HG03378 (cell line): ENCODE measurements at regions not wholly inside any gene's neighbourhood (a gene's known extent, or its start where the extent isn't known, plus 50 kb on each side); places are given as distances from the start of the nearest gene placed in this dataset.
"Not testable (repeated sequence)": the region's sequence is repeated elsewhere in the genome, so short reads cannot be mapped to it uniquely, and the experiment has no call there.

ENCODE experiments used
- ATAC-seq: cut with Tn5 transposase; IDR thresholded peaks from one replicate; pipeline ENCODE4 v1.9.1; 2021; ENCODE audit warnings: mild to moderate bottlenecking, moderate library complexity; ENCODE audit not compliant: unreplicated experiment

GRCh38 chr7:94303695-94304094 is 91.0 kb upstream of the COL1A2 start:
- ATAC-seq, result no peak

- ATAC-seq, result no peak
Measured at GRCh38 chr7:94304878-94305277, 89.8 kb upstream of the COL1A2 start.

GRCh38 chr7:94305836-94306235 is 88.9 kb upstream of the COL1A2 start:
- ATAC-seq, result no peak

DNA sequence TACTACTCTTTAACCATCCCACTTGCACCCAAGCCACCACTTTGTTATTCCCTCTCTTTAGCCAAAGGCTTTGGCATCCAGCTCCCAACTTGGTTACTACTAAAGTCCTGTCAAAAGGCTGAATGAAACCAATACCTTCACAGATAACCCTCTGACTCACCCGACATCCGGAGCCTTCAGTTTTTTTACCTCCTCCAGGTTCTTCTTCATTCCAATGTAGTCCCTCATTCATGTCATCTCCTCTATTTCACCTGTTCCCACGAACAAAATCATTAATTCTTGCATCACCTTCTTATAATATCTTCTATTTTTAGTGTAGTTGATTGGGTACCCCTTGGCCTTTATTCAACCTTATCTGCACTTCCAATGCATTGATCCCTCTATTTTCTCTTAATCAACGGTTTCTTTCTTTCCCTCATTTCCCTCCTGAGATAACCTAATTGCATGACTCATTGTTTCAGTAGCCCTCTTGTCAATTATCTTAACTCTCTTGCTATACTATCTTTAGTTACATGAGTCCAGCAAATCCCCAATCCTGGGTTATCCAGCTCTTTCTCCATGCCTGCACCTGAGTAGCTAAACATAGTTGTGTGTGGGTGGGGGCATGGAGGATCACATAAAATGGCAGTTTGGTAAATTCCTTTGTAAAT is 87.2 kb upstream of the COL1A2 start:
- ATAC-seq, result no peak

GRCh38 chr7:94311515-94311914 is 83.2 kb upstream of the COL1A2 start:
- no peak for ATAC-seq

DNA sequence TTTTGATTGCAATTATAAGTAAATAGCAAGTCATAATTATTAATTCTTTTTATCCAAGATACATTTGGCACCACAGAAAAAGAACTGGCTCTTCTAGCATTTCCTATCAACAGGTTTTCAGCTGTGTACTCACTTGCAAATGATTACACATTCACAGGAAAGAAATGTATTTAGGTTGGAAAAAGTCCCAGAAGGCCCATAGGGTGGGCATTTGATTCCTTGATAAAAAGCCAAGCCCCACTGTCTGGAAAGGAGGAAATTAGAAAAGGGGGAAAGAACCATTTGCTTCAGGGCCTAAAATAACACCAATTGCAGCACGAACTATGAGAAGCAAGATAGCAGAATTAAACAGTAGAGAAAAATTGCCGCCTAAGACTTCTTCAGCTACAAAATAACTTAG is 80.8 kb upstream of the COL1A2 start:
- no peak for ATAC-seq

- ATAC-seq, result no peak
Measured at GRCh38 chr7:94314413-94315410, 80.0 kb upstream of the COL1A2 start.

GRCh38 chr7:94321138-94321537 is 73.6 kb upstream of the COL1A2 start:
- ATAC-seq, result not testable (repeated sequence)

- no peak for ATAC-seq
Measured at GRCh38 chr7:94323844-94324243, 70.9 kb upstream of the COL1A2 start.

- ATAC-seq, result no peak
Measured at GRCh38 chr7:94324380-94325121, 70.1 kb upstream of the COL1A2 start.

DNA sequence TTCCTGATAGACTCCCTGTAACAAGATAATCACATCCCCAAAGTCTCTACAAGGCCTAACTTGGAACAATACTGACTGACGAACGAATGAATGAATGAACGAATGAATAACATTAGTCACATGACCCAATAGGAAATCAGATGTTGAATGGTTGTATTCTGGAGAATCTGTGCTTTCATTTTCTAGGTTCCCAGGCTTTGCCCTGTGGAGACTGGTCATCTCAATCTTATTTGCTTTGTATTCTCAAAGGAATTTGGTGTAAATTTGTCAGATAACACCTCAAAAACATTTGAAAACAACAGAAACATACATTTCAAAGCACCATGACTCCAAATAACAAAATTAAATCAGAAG is 69.6 kb upstream of the COL1A2 start:
- no peak for ATAC-seq

DNA sequence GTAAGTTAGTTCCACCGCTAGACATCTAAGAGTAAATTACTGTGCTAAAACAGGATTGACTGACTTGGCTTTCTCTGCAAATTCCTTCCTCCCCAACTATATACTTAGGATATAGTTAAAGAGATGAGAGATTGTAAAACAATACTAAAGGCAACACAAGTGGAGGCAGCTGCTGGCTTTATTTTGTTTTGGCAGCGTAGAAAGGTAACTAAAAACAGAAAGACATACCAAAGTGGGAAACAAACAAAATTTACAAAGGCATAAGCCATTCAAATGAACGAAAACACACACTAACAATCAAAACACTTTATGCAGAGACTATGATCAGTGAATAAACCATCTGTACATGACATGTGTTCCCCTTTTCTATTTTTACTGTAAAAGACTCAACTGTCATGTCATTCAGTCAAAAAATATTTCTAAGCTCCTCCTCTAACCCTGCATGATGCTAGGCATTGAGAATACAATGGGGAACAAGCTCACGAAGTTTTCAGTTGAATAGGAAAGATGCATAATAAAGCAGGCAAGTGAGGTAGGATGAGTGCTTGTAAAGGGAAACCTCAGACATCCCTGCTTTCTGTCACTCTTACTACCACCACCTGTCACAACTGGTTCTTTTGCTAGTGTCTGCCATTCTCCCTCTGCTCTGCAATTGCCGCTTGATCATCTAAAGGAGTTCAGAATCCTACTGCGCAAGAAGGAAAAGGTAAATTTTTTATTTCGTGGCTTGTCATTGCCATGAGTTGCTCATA is 64.2 kb upstream of the COL1A2 start:
- ATAC-seq, result no peak

DNA sequence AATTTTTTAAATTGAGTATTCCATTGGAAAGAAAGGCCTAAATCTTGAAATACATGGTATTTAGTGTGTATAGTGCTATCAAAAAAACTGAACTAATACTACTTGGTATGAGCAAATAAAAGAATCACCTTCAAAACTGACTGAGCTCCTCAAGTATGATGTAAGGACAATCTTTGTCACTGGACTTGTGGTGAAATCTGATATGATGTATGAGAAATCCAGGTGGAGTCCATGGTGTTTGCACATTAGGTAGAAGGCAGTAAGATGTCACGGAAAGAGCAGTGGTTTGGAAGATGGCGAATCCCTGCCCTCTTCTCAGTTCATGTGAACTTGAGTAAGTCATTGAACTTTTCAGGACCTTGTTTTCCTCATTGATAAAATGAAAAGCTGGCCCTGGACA is 62.1 kb upstream of the COL1A2 start:
- no peak for ATAC-seq

- ATAC-seq, result no peak
Measured at GRCh38 chr7:94333810-94334209, 60.9 kb upstream of the COL1A2 start.

DNA sequence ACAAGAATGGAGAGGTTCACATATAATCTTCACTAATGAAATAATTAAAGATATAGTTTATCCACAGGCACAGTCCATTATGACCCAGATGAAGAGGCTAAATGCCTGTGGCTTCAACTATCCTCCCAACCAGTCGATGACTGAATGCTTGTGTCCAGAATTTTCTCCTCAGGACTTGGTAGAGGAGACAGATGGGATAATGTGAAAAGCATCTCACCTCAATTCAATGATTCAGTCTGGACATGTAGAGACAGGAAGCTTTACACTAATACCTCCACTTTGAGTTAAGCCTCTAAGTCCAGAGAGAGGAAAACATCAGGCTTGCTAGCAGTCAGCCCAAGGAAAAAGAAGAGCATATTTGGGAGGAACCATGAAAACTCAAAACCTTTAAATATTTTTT is 59.1 kb upstream of the COL1A2 start:
- ATAC-seq, result no peak

DNA sequence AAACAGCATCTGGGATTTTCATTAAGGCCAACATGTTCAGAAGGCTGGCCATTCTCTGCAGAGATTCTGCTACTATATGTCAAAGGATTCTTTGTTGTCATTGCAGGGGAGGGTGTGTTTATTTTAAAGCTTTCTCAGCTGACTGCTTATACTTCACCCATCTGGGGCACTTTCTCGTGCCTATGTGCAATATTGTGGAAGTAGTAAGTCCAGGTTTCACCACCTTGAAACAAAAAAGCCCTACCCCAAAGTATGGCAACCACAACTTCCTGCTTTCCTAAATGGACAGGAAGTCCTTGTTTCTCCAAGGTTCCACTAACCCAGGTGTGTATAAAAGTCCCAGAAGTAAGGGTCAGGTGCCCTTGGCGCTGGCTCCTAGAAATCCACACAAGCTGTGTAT is 58.7 kb upstream of the COL1A2 start:
- no peak for ATAC-seq

- ATAC-seq, result no peak
Measured at GRCh38 chr7:94338921-94339371, 55.7 kb upstream of the COL1A2 start.

GRCh38 chr7:94344826-94345225 is 49.9 kb upstream of the COL1A2 start:
- no peak for ATAC-seq
